ENCODE measurements at regions not wholly inside any gene's neighbourhood (a gene's known extent, or its start where the extent isn't known, plus 50 kb on each side); places are given as distances from the start of the nearest gene placed in this dataset.

DNA sequence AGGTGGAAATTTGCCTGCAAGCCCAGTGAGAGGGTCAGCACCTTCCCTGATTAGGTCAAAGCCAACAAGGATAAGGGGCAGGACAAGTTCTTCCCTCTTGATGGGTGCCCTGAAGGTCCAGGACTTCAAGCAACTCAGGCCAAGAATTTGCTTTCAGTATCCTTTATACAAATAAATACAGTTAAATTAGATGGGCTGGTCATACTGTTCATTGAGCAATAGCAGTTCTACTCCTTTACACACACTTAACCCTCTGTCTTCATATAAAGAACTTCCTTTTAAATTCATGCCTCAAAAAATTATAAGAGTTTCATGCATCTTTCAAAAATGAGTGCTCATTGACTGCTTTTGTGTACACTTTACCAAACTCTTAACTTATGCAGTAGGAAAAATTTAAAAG, 392.0 kb downstream of the SPRY1 start:
- TF ChIP-seq CTCF (IDR thresholded peaks at IDR 0.05) (no peak), KAT7 (CRISPR knock-in tag; IDR thresholded peaks at IDR 0.05; ENCODE audit: borderline replicate concordance) (no peak), TP53 (CRISPR knock-in tag; IDR thresholded peaks at IDR 0.05) (no peak), ETV6 (CRISPR knock-in tag; IDR thresholded peaks at IDR 0.05) (no peak), JUN (CRISPR knock-in tag; IDR thresholded peaks at IDR 0.05) (no peak), USF2 (CRISPR knock-in tag; IDR thresholded peaks at IDR 0.05) (no peak), ATF3 (CRISPR knock-in tag; conservative IDR thresholded peaks at IDR 0.05) (no peak), ATF1 (CRISPR knock-in tag; IDR thresholded peaks at IDR 0.05) (no peak), MAX (CRISPR knock-in tag; IDR thresholded peaks at IDR 0.05) (no peak)

All from WTC11 (cell line).